GM23248 (cell line): ENCODE measurements at regions not wholly inside any gene's neighbourhood (a gene's known extent, or its start where the extent isn't known, plus 50 kb on each side); places are given as distances from the start of the nearest gene placed in this dataset.

ENCODE experiments used
- EZH2 ChIP-seq: fragments of 200-600 bp; sonication (generic); IDR thresholded peaks from 2 replicates; pipeline ENCODE4 v1.6.1; 2018; ENCODE audit warnings: antibody characterized with exemption, mild to moderate bottlenecking; ENCODE audit not compliant: insufficient read depth, poor library complexity, severe bottlenecking
- EZH2phosphoT487 ChIP-seq: fragments of 200-600 bp; sonication (generic); IDR thresholded peaks from 2 replicates; pipeline ENCODE4 v1.6.1; 2018; ENCODE audit warnings: antibody characterized with exemption, moderate library complexity, mild to moderate bottlenecking, low read depth; ENCODE audit not compliant: insufficient read depth

DNA sequence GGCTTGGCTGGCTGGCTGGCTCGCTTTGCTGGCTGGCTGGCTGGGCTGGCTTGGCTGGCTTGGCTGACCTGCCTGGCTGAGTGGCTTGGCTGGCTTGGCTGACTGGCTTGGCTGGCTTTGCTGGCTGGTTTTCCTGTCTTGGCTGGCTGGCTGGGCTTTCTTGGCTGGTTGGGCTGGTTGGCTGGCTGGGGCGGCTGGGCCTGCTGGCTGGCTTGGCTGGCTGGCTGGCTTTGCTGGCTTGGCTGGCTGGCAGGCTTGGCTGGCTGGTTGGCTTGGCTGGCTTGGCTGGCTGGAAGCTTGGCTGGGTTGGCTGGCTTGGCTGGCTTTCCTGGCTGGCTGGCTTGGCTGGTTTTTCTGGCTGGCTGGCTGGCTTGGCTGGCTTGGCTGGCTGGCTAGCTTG lies 435.6 kb downstream of the GOLGA6L6 start:
- no peak for TF ChIP-seq EZH2
- no peak for TF ChIP-seq EZH2phosphoT487
